ENCODE measurements at regions not wholly inside any gene's neighbourhood (a gene's known extent, or its start where the extent isn't known, plus 50 kb on each side); places are given as distances from the start of the nearest gene placed in this dataset.

DNA sequence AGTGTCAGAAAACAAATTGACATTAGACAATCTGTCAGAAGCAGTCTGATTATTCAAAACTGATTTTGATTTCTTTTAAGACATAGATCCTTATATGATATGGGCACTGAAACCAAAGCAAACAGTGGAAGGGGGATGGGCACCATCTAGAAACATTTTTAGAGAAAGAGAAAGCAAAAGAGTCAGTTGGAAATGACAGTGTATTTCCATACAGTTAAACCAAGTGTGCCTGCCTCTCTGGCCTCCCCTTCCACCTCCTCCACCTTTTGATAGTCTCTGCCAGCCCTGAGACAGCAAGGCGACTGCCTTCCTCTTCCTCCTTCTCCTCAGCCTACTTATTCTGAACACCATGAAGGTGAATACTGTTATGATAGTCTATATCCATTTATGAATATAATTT, 949.7 kb downstream of the AMY1C start:
- TF ChIP-seq, protein P1, sequence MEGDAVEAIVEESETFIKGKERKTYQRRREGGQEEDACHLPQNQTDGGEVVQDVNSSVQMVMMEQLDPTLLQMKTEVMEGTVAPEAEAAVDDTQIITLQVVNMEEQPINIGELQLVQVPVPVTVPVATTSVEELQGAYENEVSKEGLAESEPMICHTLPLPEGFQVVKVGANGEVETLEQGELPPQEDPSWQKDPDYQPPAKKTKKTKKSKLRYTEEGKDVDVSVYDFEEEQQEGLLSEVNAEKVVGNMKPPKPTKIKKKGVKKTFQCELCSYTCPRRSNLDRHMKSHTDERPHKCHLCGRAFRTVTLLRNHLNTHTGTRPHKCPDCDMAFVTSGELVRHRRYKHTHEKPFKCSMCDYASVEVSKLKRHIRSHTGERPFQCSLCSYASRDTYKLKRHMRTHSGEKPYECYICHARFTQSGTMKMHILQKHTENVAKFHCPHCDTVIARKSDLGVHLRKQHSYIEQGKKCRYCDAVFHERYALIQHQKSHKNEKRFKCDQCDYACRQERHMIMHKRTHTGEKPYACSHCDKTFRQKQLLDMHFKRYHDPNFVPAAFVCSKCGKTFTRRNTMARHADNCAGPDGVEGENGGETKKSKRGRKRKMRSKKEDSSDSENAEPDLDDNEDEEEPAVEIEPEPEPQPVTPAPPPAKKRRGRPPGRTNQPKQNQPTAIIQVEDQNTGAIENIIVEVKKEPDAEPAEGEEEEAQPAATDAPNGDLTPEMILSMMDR (conservative IDR thresholded peaks at IDR 0.05; ENCODE audit: low read depth, low read length) = no peak
- no peak overlapping the region for H3K4me3 ChIP-seq (ENCODE audit: low read depth, low read length)
- DNase-seq (ENCODE audit: low read depth) = no peak

DNA sequence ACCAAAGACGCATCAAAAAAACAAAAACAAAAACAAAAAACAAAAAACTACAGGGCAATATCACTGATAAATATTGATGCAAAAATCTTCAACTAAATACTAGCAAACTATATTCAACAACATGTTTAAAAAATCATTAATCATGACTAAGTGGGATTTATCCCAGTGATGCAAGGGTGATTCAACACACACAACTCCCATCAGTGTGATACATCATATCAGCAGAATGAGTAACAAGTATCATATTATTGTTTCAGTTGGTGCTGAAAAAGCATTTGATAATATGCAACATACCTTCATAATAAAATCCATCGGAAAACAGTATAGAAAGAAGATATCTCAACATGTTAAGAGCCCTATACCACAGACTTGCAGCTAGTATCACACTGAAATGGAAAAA, 953.0 kb downstream of the AMY1C start:
- no peak for DNase-seq (ENCODE audit: low read depth)
- TF ChIP-seq, protein P1 (conservative IDR thresholded peaks at IDR 0.05; ENCODE audit: low read depth, low read length) = no peak
- H3K4me3 ChIP-seq (ENCODE audit: low read depth, low read length) = no peak overlapping the region

DNA sequence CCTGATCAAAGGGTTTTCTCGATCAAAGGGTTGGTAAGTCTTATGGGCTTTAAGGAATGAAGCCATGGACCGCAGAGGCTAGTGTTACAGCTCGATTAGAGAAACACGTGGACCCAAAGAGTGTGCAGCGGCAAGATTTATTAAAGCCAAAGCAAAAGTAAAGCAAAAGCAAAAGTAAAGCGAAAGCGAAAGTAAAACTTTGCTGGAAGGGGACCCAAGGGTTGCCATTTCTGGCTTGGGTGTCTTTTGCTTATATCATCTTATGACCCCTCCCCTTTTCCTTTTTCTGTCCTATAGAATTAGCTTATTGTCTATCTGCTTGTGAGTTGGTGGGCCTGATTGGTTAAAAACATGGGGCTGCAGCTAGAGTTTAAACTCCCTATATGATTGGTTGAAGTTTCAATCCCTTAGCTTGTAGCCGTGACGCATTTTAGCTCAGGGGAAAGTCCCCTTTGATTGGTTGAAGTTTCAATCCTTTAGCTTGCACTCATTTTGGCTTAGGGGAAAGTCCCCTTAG, 957.0 kb downstream of the AMY1C start:
- no peak overlapping the region for H3K4me3 ChIP-seq (ENCODE audit: low read depth, low read length)
- TF ChIP-seq, protein P1 (conservative IDR thresholded peaks at IDR 0.05; ENCODE audit: low read depth, low read length) = no peak
- no peak for DNase-seq (ENCODE audit: low read depth)

DNA sequence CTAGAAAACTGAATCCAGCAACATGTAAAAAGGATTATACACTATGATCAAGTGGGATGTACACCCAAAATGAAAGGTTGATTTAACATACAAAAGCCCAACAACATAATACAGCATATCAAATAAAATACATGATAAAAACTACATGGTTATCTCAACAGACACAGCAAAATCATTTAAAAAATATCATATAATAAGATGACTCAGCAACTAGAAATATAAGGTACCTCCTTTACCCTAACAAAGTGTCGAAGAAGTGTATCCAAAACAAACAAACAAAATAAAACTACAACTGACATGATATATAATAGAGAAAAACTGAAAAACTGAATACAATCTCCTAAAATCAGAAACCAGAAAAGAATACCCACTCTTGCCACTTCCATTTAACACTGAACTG, 969.1 kb downstream of the AMY1C start:
- no peak for DNase-seq (ENCODE audit: low read depth)
- H3K4me3 ChIP-seq (ENCODE audit: low read depth, low read length) = no peak overlapping the region
- TF ChIP-seq, protein P1 (conservative IDR thresholded peaks at IDR 0.05; ENCODE audit: low read depth, low read length) = no peak

DNA sequence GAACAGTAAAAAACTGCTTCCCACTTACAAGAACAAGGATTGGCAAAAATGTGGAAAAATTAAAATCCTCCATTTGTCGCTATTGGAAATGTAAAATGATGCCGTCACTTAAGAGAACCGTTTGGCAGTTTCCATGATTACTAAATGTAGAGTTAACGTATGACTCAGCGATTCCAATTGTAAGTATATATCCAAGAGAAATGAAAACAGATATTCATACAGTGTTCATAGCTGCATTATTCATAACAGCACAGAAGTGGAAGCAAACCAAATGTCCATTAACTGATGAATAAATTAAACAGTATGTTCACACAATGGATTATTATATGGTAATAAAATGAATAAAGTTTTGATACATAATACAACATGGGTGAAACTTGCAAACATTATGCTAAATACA, 971.0 kb downstream of the AMY1C start:
- TF ChIP-seq, protein P1 (conservative IDR thresholded peaks at IDR 0.05; ENCODE audit: low read depth, low read length) = no peak
- no peak for DNase-seq (ENCODE audit: low read depth)

DNA sequence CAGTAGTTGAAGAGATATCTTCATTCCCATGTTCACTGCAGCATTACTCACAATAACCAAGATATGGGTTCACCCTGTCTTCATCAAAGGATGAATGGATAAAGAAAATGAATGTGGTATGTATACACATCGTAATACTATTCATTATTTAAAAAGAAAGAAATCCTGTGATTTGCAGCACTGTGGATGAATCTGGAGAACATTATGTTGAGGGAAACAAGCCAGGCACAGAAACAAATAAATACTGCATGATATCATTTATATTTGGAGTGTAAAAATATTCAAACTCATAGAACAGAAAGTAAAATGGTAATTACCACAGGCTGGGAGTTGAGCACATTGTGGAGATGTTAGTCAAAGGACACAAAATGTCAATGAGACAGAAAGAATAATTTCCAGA, 977.2 kb downstream of the AMY1C start:
- no peak for DNase-seq (ENCODE audit: low read depth)
- H3K4me3 ChIP-seq (ENCODE audit: low read depth, low read length) = no peak overlapping the region
- TF ChIP-seq, protein P1 (conservative IDR thresholded peaks at IDR 0.05; ENCODE audit: low read depth, low read length) = no peak

More for the DNA sequence above, 971.0 kb downstream of the AMY1C start:
- no peak overlapping the region for H3K4me3 ChIP-seq (ENCODE audit: low read depth, low read length)

DNA sequence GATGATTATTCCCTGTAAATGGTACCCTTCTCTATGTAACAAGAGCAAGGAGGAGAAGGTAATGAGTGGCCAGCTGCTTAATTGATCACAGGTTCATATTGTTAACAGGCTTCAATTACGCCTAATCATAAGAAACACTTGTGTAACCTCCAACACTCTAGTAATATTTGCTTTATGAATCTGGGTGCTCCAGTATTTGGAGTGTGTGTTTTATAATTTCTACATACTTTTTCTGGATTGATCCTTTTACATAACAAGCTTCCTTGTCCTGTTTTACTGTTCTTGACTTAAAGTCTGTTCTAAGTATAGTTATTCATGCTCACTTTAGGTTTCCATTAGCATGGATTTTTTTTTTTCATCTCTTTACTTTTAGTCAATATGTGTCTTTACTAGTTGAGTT, 984.2 kb downstream of the AMY1C start:
- TF ChIP-seq, protein P1 (conservative IDR thresholded peaks at IDR 0.05; ENCODE audit: low read depth, low read length) = no peak
- no peak overlapping the region for H3K4me3 ChIP-seq (ENCODE audit: low read depth, low read length)
- DNase-seq (ENCODE audit: low read depth) = no peak

Data from choroid plexus epithelial cell (primary cell).